Keratinocyte (primary cell): ENCODE measurements at regions not wholly inside any gene's neighbourhood (a gene's known extent, or its start where the extent isn't known, plus 50 kb on each side); places are given as distances from the start of the nearest gene placed in this dataset.

Source experiments
- DNase-seq: peaks from one replicate; pipeline ENCODE4 v3.0.0-alpha.2; 2011; ENCODE audit warnings: low read depth, missing footprints, low spot score
- FAIRE-seq: peaks from 2 replicates; lab custom pipeline; 2011; peaks lifted over from hg19 to GRCh38; lab: Jason Lieb, UNC
- H2AFZ ChIP-seq: 2 replicates; pipeline ENCODE4 v1.6.0; 2012; ENCODE audit warnings: low read length, control low read depth, inconsistent platforms; ENCODE audit not compliant: control insufficient read depth
- H3K27ac ChIP-seq: 2 replicates; pipeline ENCODE4 v1.5.1; 2011; ENCODE audit warnings: low read length; ENCODE audit not compliant: control insufficient read depth, insufficient read depth
- H3K27me3 ChIP-seq: 3 replicates; pipeline ENCODE4 v1.6.0; 2011; ENCODE audit warnings: low read length; ENCODE audit not compliant: control insufficient read depth, insufficient read depth; ENCODE audit errors: extremely low read depth
- H3K36me3 ChIP-seq, 2 experiments: 2 replicates in 1 of 2; 3 replicates in 1 of 2; pipeline ENCODE4 v1.5.1; 2011; ENCODE audit warnings: low read length in 2 of 2, mild to moderate bottlenecking in 1 of 2; ENCODE audit not compliant: control insufficient read depth in 2 of 2, insufficient read depth in 2 of 2; ENCODE audit errors: extremely low read depth in 1 of 2
- H3K4me1 ChIP-seq: 3 replicates; pipeline ENCODE4 v1.5.1; 2011; ENCODE audit warnings: low read length; ENCODE audit not compliant: control insufficient read depth, insufficient read depth; ENCODE audit errors: extremely low read depth
- H3K4me2 ChIP-seq: 3 replicates; pipeline ENCODE4 v1.6.0; 2011; ENCODE audit warnings: low read depth, low read length; ENCODE audit not compliant: control insufficient read depth, insufficient read depth; ENCODE audit errors: extremely low read depth
- H3K4me3 ChIP-seq, 3 experiments: fragments of 200-600 bp in 1 of 3; sonication (generic) in 1 of 3; 2 replicates in 2 of 3; 3 replicates in 1 of 3; pipeline ENCODE4 v1.5.1; 2011 to 2016; ENCODE audit warnings: low read length in 3 of 3, mild to moderate bottlenecking in 3 of 3, control low read depth in 2 of 3, inconsistent platforms in 1 of 3, low read depth in 1 of 3, mixed read lengths in 1 of 3, mixed run types in 1 of 3, moderate library complexity in 1 of 3; ENCODE audit not compliant: control insufficient read depth in 2 of 3, insufficient read depth in 2 of 3; ENCODE audit errors: extremely low read depth in 1 of 3
- H3K79me2 ChIP-seq: 2 replicates; pipeline ENCODE4 v1.6.0; 2012; ENCODE audit warnings: low read length; ENCODE audit not compliant: control insufficient read depth, insufficient read depth
- H3K9ac ChIP-seq: 3 replicates; pipeline ENCODE4 v1.6.0; 2011; ENCODE audit warnings: low read length; ENCODE audit not compliant: control insufficient read depth, insufficient read depth; ENCODE audit errors: extremely low read depth
- H3K9me1 ChIP-seq: 3 replicates; pipeline ENCODE4 v1.6.0; 2011; ENCODE audit warnings: low read length; ENCODE audit not compliant: control insufficient read depth, insufficient read depth; ENCODE audit errors: extremely low read depth
- H3K9me3 ChIP-seq: 2 replicates; pipeline ENCODE4 v1.5.1; 2012; ENCODE audit warnings: low read depth, low read length; ENCODE audit not compliant: control insufficient read depth
- H4K20me1 ChIP-seq: 3 replicates; pipeline ENCODE4 v1.6.0; 2011; ENCODE audit warnings: low read length; ENCODE audit not compliant: control insufficient read depth, insufficient read depth; ENCODE audit errors: extremely low read depth
- EZH2 ChIP-seq: IDR thresholded peaks from one replicate; pipeline ENCODE4 v1.6.1; 2012; ENCODE audit warnings: inconsistent platforms, mild to moderate bottlenecking, low read length, moderate library complexity
- dilution Hi-C: fragments of 300-500 bp; cut with MboI; formaldehyde crosslinking; loops from one replicate; pipeline ENCODE4 v1.7.0; 2020; ENCODE audit warnings: low sequenced_read_pairs; ENCODE audit not compliant: extremely low pct_ligation_motif_present
- TF ChIP-seq, protein P1 (sequence below), 3 experiments: IDR thresholded peaks in 1 of 3; conservative IDR thresholded peaks in 1 of 3; optimal IDR thresholded peaks in 1 of 3; 2 replicates in 2 of 3; 3 replicates in 1 of 3; pipeline versions ENCODE3 to v1.5.1; 2011; ENCODE audit warnings: low read length in 3 of 3, mild to moderate bottlenecking in 3 of 3, moderate library complexity in 2 of 3, control low read depth in 1 of 3, inconsistent platforms in 1 of 3; ENCODE audit not compliant: insufficient read depth in 2 of 3; ENCODE audit errors: extremely low read depth in 1 of 3

DNA sequence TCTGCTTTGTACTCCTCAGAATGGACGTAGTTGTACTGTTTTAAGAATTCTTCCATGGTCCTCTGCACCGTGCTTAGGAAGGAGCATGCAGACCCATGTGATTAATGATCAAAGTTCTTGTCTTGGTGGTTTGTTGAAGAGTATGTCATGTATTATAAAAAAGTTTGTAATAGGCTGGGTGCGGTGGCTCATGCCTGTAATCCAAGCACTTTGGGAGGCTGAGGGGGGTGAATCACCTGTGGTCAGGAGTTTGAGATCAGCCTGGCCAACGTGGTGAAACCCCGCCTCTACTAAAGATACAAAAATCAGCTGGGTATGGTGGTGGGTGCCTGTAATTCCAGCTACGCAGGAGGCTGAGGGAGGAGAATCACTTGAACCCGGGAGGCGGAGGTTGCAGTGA is 61.8 kb upstream of the RTL1 start:
- Histone ChIP-seq H4K20me1 (no peaks in the 10 kb centered on the region), H3K9me1 (no peaks in the 10 kb centered on the region), H3K27ac (no peak overlapping the region), H3K36me3 (no peaks in the 10 kb centered on the region), H3K4me2 (no peak overlapping the region), H3K9me3 (no peaks in the 10 kb centered on the region), H3K9ac (no peak overlapping the region), H3K4me3 (no peak overlapping the region), H2AFZ (no peak overlapping the region), H3K4me1 (no peaks in the 10 kb centered on the region), H3K79me2 (no peaks in the 10 kb centered on the region), H3K27me3 (no peaks in the 10 kb centered on the region)
- DNase-seq (no peak), FAIRE-seq (no peak)
- TF ChIP-seq, protein P1, sequence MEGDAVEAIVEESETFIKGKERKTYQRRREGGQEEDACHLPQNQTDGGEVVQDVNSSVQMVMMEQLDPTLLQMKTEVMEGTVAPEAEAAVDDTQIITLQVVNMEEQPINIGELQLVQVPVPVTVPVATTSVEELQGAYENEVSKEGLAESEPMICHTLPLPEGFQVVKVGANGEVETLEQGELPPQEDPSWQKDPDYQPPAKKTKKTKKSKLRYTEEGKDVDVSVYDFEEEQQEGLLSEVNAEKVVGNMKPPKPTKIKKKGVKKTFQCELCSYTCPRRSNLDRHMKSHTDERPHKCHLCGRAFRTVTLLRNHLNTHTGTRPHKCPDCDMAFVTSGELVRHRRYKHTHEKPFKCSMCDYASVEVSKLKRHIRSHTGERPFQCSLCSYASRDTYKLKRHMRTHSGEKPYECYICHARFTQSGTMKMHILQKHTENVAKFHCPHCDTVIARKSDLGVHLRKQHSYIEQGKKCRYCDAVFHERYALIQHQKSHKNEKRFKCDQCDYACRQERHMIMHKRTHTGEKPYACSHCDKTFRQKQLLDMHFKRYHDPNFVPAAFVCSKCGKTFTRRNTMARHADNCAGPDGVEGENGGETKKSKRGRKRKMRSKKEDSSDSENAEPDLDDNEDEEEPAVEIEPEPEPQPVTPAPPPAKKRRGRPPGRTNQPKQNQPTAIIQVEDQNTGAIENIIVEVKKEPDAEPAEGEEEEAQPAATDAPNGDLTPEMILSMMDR (optimal IDR thresholded peaks at IDR 0.05 in 1 of 3, IDR thresholded peaks at IDR 0.05 in 1 of 3, conservative IDR thresholded peaks at IDR 0.05 in 1 of 3; ENCODE audit: extremely low read depth in 1 of 3, insufficient read depth in 2 of 3, low read length in 3 of 3): no peak
- TF ChIP-seq EZH2: no peak
- dilution Hi-C loops: no loop called here

DNA sequence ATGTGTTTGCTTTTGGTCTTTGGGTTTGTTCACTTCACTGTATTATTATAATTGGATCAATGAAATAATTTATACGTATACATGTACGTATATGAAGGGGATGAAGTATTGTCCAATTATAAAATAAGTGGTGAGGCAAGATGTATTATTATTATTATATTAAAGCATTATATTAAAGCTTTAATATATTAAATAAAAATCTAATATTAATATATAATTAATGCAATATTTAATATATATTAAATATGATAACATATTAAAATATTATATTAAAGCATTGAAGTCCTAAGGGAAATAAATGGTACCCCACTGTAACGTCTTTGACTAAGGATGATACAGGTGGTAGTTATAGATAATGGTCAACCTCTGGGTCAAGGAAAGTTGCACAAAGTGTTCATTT is 63.7 kb upstream of the RTL1 start:
- dilution Hi-C loops: no loop called here
- Histone ChIP-seq H3K9me3 (no peaks in the 10 kb centered on the region), H3K9me1 (no peaks in the 10 kb centered on the region), H4K20me1 (no peaks in the 10 kb centered on the region), H3K4me3 (no peak overlapping the region), H2AFZ (no peak overlapping the region), H3K4me1 (no peaks in the 10 kb centered on the region), H3K36me3 (no peaks in the 10 kb centered on the region), H3K4me2 (no peak overlapping the region), H3K27me3 (no peaks in the 10 kb centered on the region), H3K79me2 (no peaks in the 10 kb centered on the region), H3K27ac (no peak overlapping the region), H3K9ac (no peak overlapping the region)
- no peak for FAIRE-seq
- TF ChIP-seq, protein P1 (optimal IDR thresholded peaks at IDR 0.05 in 1 of 3, IDR thresholded peaks at IDR 0.05 in 1 of 3, conservative IDR thresholded peaks at IDR 0.05 in 1 of 3; ENCODE audit: extremely low read depth in 1 of 3, insufficient read depth in 2 of 3, low read length in 3 of 3): no peak
- TF ChIP-seq EZH2: no peak
- no peak for DNase-seq
